HepG2 (cell line): ENCODE measurements at regions not wholly inside any gene's neighbourhood (a gene's known extent, or its start where the extent isn't known, plus 50 kb on each side); places are given as distances from the start of the nearest gene placed in this dataset.

Experiments
- ARHGAP35 ChIP-seq: sonication (generic); formaldehyde crosslinking; IDR thresholded peaks from 2 replicates; pipeline ENCODE4 v1.9.0; 2022; ENCODE audit warnings: mild to moderate bottlenecking, inconsistent platforms, moderate library complexity, missing genetic modification reagents, borderline replicate concordance
- ARNT2 ChIP-seq: sonication (generic); formaldehyde crosslinking; IDR thresholded peaks from 2 replicates; pipeline ENCODE4 v1.8.0; 2022; ENCODE audit warnings: mild to moderate bottlenecking, low read depth, missing genetic modification reagents, moderate library complexity
- CAMTA2 ChIP-seq: sonication (generic); formaldehyde crosslinking; IDR thresholded peaks from 2 replicates; pipeline ENCODE4 v1.4.0; 2020; ENCODE audit warnings: mild to moderate bottlenecking, missing genetic modification reagents, borderline replicate concordance
- GLI4 ChIP-seq: sonication (generic); formaldehyde crosslinking; IDR thresholded peaks from 2 replicates; pipeline ENCODE4 v1.5.1; 2020; ENCODE audit warnings: missing genetic modification reagents, mild to moderate bottlenecking, moderate library complexity, borderline replicate concordance
- GPN1 ChIP-seq: sonication (generic); formaldehyde crosslinking; IDR thresholded peaks from 2 replicates; pipeline ENCODE4 v1.5.1; 2020; ENCODE audit warnings: missing genetic modification reagents, borderline replicate concordance
- HES4 ChIP-seq: sonication (generic); formaldehyde crosslinking; IDR thresholded peaks from 2 replicates; pipeline ENCODE4 v1.9.0; 2021; ENCODE audit warnings: mild to moderate bottlenecking, missing genetic modification reagents, borderline replicate concordance
- HNF1A ChIP-seq, 2 experiments: sonication (generic) in 1 of 2; formaldehyde crosslinking in 1 of 2; IDR thresholded peaks; 2 replicates each; pipeline versions ENCODE4 v1.4.0 to v1.6.1; 2016 to 2020; ENCODE audit warnings: borderline replicate concordance in 1 of 2, low read depth in 1 of 2, mild to moderate bottlenecking in 1 of 2, missing genetic modification reagents in 1 of 2
- IRX3 ChIP-seq: sonication (generic); formaldehyde crosslinking; IDR thresholded peaks from 2 replicates; pipeline ENCODE4 v1.8.1; 2023; ENCODE audit warnings: mild to moderate bottlenecking, low read depth, missing genetic modification reagents, borderline replicate concordance
- KAT8 ChIP-seq: IDR thresholded peaks from 2 replicates; pipeline ENCODE4 v1.6.1; 2016; ENCODE audit warnings: missing genetic modification reagents, missing compliant biosample characterization
- PCBP2 ChIP-seq: fragments of 200-400 bp; formaldehyde crosslinking; optimal IDR thresholded peaks from 2 replicates; pipeline ENCODE3; 2018; ENCODE audit warnings: low read length, low read depth; ENCODE audit not compliant: poor library complexity, severe bottlenecking
- RFX3 ChIP-seq: IDR thresholded peaks from 2 replicates; pipeline ENCODE4 v1.6.1; 2016; ENCODE audit warnings: missing biosample characterization, missing genetic modification reagents
- RXRB ChIP-seq: IDR thresholded peaks from 2 replicates; pipeline ENCODE4 v1.6.1; 2016; ENCODE audit warnings: borderline replicate concordance, missing genetic modification reagents, missing compliant biosample characterization
- SRSF1 ChIP-seq: fragments of 200-400 bp; formaldehyde crosslinking; optimal IDR thresholded peaks from 2 replicates; pipeline ENCODE3; 2017; ENCODE audit warnings: mild to moderate bottlenecking, low read depth, low read length, moderate library complexity
- SRSF9 ChIP-seq: fragments of 200-400 bp; formaldehyde crosslinking; IDR thresholded peaks from 2 replicates; pipeline ENCODE4 v1.6.1; 2018; ENCODE audit warnings: borderline replicate concordance, mild to moderate bottlenecking, low read depth, low read length; ENCODE audit not compliant: insufficient read depth, poor library complexity, severe bottlenecking
- SUZ12 ChIP-seq: fragments of 150-350 bp; IDR thresholded peaks from 2 replicates; pipeline ENCODE4 v1.6.1; 2014; ENCODE audit warnings: low read depth, low read length
- TRIM22 ChIP-seq: fragments of 450-650 bp; IDR thresholded peaks from 2 replicates; pipeline ENCODE4 v1.6.1; 2017
- YEATS4 ChIP-seq: sonication (generic); formaldehyde crosslinking; IDR thresholded peaks from 2 replicates; pipeline ENCODE4 v1.4.0; 2020; ENCODE audit warnings: missing genetic modification reagents, borderline replicate concordance
- ZFY ChIP-seq: sonication (generic); formaldehyde crosslinking; IDR thresholded peaks from 2 replicates; pipeline ENCODE4 v1.4.0; 2020; ENCODE audit warnings: missing genetic modification reagents
- ZNF598 ChIP-seq: sonication (generic); formaldehyde crosslinking; IDR thresholded peaks from 2 replicates; pipeline ENCODE4 v1.5.1; 2020; ENCODE audit warnings: mild to moderate bottlenecking, missing genetic modification reagents, borderline replicate concordance
- ZNF747 ChIP-seq: sonication (generic); formaldehyde crosslinking; IDR thresholded peaks from 2 replicates; pipeline ENCODE4 v1.8.1; 2023; ENCODE audit warnings: missing genetic modification reagents, mild to moderate bottlenecking, borderline replicate concordance
- TF ChIP-seq, protein P1 (sequence below): sonication (generic); formaldehyde crosslinking; IDR thresholded peaks from 2 replicates; pipeline ENCODE4 v1.5.1; 2020; ENCODE audit warnings: mild to moderate bottlenecking, missing genetic modification reagents

GRCh38 chr4:41883988-41884734, 51.1 kb upstream of the TMEM33 start (continued):
- TF ChIP-seq, protein P1, sequence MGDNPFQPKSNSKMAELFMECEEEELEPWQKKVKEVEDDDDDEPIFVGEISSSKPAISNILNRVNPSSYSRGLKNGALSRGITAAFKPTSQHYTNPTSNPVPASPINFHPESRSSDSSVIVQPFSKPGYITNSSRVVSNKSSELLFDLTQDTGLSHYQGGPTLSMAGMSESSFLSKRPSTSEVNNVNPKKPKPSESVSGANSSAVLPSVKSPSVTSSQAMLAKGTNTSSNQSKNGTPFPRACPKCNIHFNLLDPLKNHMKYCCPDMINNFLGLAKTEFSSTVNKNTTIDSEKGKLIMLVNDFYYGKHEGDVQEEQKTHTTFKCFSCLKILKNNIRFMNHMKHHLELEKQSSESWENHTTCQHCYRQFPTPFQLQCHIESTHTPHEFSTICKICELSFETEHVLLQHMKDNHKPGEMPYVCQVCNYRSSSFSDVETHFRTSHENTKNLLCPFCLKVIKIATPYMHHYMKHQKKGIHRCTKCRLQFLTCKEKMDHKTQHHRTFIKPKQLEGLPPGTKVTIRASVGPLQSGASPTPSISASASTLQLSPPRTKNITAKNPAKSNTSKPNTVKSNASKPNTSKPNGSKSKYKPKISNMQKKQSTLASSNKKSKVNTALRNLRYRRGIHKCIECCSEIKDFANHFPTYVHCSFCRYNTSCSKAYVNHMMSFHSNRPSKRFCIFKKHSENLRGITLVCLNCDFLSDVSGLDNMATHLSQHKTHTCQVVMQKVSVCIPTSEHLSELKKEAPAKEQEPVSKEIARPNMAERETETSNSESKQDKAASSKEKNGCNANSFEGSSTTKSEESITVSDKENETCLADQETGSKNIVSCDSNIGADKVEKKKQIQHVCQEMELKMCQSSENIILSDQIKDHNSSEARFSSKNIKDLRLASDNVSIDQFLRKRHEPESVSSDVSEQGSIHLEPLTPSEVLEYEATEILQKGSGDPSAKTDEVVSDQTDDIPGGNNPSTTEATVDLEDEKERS (CRISPR knock-in tag), result peak; percentile 68; the same call in 1 of the 2 replicates
- TF ChIP-seq GLI4 (CRISPR knock-in tag), result no peak
- no peak for TF ChIP-seq HNF1A (IDR thresholded peaks at IDR 0.05; ENCODE audit: low read depth)
- no peak for TF ChIP-seq HNF1A (CRISPR knock-in tag; IDR thresholded peaks at IDR 0.05; ENCODE audit: borderline replicate concordance)
- TF ChIP-seq SRSF9, result no peak
- TF ChIP-seq TRIM22, result no peak
- TF ChIP-seq CAMTA2 (CRISPR knock-in tag), result no peak
- no peak for TF ChIP-seq HES4 (CRISPR knock-in tag)
- TF ChIP-seq SUZ12, result no peak
- no peak for TF ChIP-seq SRSF1
- TF ChIP-seq ZNF598, result no peak
- peak; percentile 62; the same call in 1 of the 2 replicates for TF ChIP-seq RXRB (CRISPR knock-in tag)
- no peak for TF ChIP-seq ZFY (CRISPR knock-in tag)
- TF ChIP-seq ZNF747 (CRISPR knock-in tag), result no peak
- no peak for TF ChIP-seq KAT8 (CRISPR knock-in tag)
- TF ChIP-seq IRX3 (CRISPR knock-in tag), result no peak
- no peak for TF ChIP-seq ARHGAP35 (CRISPR knock-in tag)
- no peak for TF ChIP-seq GPN1
- no peak for TF ChIP-seq PCBP2
- no peak for TF ChIP-seq YEATS4 (CRISPR knock-in tag)
- TF ChIP-seq RFX3 (CRISPR knock-in tag), result no peak
- TF ChIP-seq ARNT2 (CRISPR knock-in tag), result no peak
